ENCODE measurements at regions not wholly inside any gene's neighbourhood (a gene's known extent, or its start where the extent isn't known, plus 50 kb on each side); places are given as distances from the start of the nearest gene placed in this dataset.

- no peak for DNase-seq
Measured at GRCh38 chr7:68266004-68266579, 1269.5 kb downstream of the TYW1 start.

GRCh38 chr7:68267486-68267885, 1270.9 kb downstream of the TYW1 start:
- DNase-seq = no peak

- no peak for DNase-seq
Measured at GRCh38 chr7:68269405-68269804, 1272.8 kb downstream of the TYW1 start.

- DNase-seq = no peak
Measured at GRCh38 chr7:68272507-68272906, 1275.9 kb downstream of the TYW1 start.

- no peak for DNase-seq
Measured at GRCh38 chr7:68276725-68277124, 1280.1 kb downstream of the TYW1 start.

- no peak for DNase-seq
Measured at GRCh38 chr7:68279827-68280400, 1283.3 kb downstream of the TYW1 start.

- no peak for DNase-seq
Measured at GRCh38 chr7:68280931-68281330, 1284.3 kb downstream of the TYW1 start.

GRCh38 chr7:68288144-68288593, 1291.5 kb downstream of the TYW1 start:
- no peak for DNase-seq

- DNase-seq = no peak
Measured at GRCh38 chr7:68291710-68292109, 1295.1 kb downstream of the TYW1 start.

GRCh38 chr7:68295386-68295785, 1298.8 kb downstream of the TYW1 start:
- DNase-seq = no peak

GRCh38 chr7:68304536-68304935, 1293.7 kb upstream of the AUTS2 start:
- no peak for DNase-seq

- no peak for DNase-seq
Measured at GRCh38 chr7:68306692-68307107, 1291.6 kb upstream of the AUTS2 start.

- DNase-seq = no peak
Measured at GRCh38 chr7:68309271-68309670, 1289.0 kb upstream of the AUTS2 start.

- DNase-seq = no peak
Measured at GRCh38 chr7:68309806-68310205, 1288.5 kb upstream of the AUTS2 start.

- DNase-seq = no peak
Measured at GRCh38 chr7:68311958-68312357, 1286.3 kb upstream of the AUTS2 start.

GRCh38 chr7:68313806-68314205, 1284.5 kb upstream of the AUTS2 start:
- DNase-seq = no peak

- DNase-seq = no peak
Measured at GRCh38 chr7:68314208-68314607, 1284.1 kb upstream of the AUTS2 start.

- DNase-seq = no peak
Measured at GRCh38 chr7:68317476-68317875, 1280.8 kb upstream of the AUTS2 start.

- DNase-seq = no peak
Measured at GRCh38 chr7:68319061-68319460, 1279.2 kb upstream of the AUTS2 start.

- no peak for DNase-seq
Measured at GRCh38 chr7:68321076-68321639, 1277.1 kb upstream of the AUTS2 start.

GRCh38 chr7:68321776-68322496, 1276.3 kb upstream of the AUTS2 start:
- no peak for DNase-seq

- DNase-seq = no peak
Measured at GRCh38 chr7:68324621-68325020, 1273.7 kb upstream of the AUTS2 start.

GRCh38 chr7:68334216-68334615, 1264.1 kb upstream of the AUTS2 start:
- DNase-seq = no peak

GRCh38 chr7:68334636-68335272, 1263.5 kb upstream of the AUTS2 start:
- DNase-seq = no peak

Measured in GOT3 (cell line).